ENCODE measurements at regions not wholly inside any gene's neighbourhood (a gene's known extent, or its start where the extent isn't known, plus 50 kb on each side); places are given as distances from the start of the nearest gene placed in this dataset.

DNA sequence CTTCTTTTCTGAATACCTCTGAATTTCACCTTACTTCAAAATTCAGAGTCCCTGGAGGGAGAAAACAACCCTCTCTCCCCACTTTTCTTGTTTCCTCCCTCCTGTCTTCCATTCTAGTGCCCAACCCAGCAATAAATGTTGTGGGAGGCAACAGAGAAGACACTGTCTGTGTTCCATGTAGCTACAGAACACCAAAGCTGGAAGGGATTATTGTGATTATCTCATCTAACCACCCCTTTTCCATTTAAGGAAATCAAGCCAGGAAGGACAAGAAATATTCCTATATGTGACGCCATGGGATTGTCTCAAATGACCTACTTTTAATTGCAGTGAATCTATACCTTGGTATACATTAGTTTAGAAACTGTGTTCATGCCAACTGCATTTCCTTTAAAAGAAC is 476.6 kb upstream of the TNC start:
- intact Hi-C loops (cut with DNase I), result loop anchor here (5.0 to 10.0 kb wide), 3 partner anchors 978 to 1060 kb away; no protein-coding TSS in a partner anchor
- no peaks in the 10 kb centered on the region for H3K4me1 ChIP-seq (ENCODE audit: insufficient read depth)
- no peaks in the 10 kb centered on the region for H3K9me3 ChIP-seq
- no peak overlapping the region for H3K4me3 ChIP-seq
- H3K36me3 ChIP-seq, result no peaks in the 10 kb centered on the region
- no peak for TF ChIP-seq EP300 (IDR thresholded peaks at IDR 0.05)
- TF ChIP-seq, protein P1, sequence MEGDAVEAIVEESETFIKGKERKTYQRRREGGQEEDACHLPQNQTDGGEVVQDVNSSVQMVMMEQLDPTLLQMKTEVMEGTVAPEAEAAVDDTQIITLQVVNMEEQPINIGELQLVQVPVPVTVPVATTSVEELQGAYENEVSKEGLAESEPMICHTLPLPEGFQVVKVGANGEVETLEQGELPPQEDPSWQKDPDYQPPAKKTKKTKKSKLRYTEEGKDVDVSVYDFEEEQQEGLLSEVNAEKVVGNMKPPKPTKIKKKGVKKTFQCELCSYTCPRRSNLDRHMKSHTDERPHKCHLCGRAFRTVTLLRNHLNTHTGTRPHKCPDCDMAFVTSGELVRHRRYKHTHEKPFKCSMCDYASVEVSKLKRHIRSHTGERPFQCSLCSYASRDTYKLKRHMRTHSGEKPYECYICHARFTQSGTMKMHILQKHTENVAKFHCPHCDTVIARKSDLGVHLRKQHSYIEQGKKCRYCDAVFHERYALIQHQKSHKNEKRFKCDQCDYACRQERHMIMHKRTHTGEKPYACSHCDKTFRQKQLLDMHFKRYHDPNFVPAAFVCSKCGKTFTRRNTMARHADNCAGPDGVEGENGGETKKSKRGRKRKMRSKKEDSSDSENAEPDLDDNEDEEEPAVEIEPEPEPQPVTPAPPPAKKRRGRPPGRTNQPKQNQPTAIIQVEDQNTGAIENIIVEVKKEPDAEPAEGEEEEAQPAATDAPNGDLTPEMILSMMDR (IDR thresholded peaks at IDR 0.05), result no peak
- TF ChIP-seq POLR2A (IDR thresholded peaks at IDR 0.05), result no peak
- H3K27me3 ChIP-seq, result no peaks in the 10 kb centered on the region
- WGBS, 3 donors, result 30 to 85% (median 39%) methylated on average over 1 of the region's 1 CpG
- DNase-seq, result no peak
- H3K27ac ChIP-seq, result no peak overlapping the region

DNA sequence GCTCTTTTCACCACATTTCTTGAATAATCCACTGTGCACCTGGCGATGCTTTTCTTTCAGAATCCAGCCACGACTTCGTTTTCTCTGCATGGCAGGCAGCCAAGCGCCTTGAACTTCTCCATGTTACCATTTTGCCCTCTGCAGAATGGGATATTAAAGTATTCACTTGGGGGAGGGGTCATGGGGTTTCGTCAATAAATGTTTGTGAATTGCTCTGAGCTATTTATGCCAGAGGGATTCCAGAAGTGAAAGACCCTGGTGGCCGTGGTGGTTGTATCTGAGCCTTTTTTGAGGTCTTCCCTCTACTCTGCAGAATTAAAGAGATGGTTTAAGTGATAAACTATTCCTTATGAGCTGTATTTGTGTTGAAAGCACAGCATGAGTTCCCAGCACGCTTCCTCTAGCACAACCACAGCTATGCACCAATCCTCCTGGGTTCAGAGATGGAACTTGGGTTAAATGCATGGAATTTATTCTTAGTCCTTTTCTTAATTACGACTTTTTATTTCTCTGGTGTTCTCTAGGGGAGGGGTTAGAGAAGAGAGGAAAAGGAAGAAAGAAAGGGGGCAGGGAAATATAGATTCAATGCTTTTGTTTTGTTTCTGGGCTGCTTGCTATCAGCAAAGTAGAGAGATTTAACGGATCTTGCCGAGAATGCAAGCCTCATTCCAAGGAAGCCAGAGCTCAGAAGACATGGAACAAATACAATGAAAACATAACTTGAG is 478.2 kb upstream of the TNC start:
- no peaks in the 10 kb centered on the region for H3K27me3 ChIP-seq
- TF ChIP-seq POLR2A (IDR thresholded peaks at IDR 0.05), result no peak
- intact Hi-C loops (cut with DNase I), result loop anchor here (10.0 kb wide), 2 partner anchors 1049 to 1059 kb away; no protein-coding TSS in a partner anchor
- no peaks in the 10 kb centered on the region for H3K9me3 ChIP-seq
- no peak for DNase-seq
- 19 to 31% (median 20%) methylated on average over 10 of the region's 10 CpGs for WGBS, 3 donors
- H3K4me3 ChIP-seq, result no peak overlapping the region
- no peaks in the 10 kb centered on the region for H3K36me3 ChIP-seq
- no peaks in the 10 kb centered on the region for H3K4me1 ChIP-seq (ENCODE audit: insufficient read depth)
- no peak overlapping the region for H3K27ac ChIP-seq

DNA sequence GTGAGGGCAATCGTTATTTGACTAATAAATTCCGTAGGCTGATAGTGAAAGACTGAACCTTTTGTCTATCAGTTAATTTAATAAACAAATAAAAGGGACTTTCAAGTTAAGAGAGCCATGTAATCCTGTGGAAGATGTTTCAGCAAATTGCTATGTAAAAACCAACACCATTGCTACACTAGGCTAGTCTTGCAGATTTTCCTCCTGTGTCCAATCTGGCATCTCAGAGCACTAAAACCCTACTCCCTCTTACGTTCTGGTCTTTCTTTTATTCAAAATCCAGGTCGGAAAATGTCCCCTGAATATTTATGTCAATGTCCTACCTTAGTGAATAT is 478.8 kb upstream of the TNC start:
- intact Hi-C loops (cut with DNase I), result loop anchor here (10.0 kb wide), 2 partner anchors 1048 to 1058 kb away; no protein-coding TSS in a partner anchor
- no peak for TF ChIP-seq EP300 (IDR thresholded peaks at IDR 0.05)
- TF ChIP-seq, protein P1 (IDR thresholded peaks at IDR 0.05), result no peak
- no peak for TF ChIP-seq POLR2A (IDR thresholded peaks at IDR 0.05)
- no peaks in the 10 kb centered on the region for H3K4me1 ChIP-seq (ENCODE audit: insufficient read depth)
- WGBS, 3 donors, result 17 to 28% (median 23%) methylated on average over 4 of the region's 4 CpGs
- no peaks in the 10 kb centered on the region for H3K36me3 ChIP-seq
- no peak overlapping the region for H3K27ac ChIP-seq
- no peaks in the 10 kb centered on the region for H3K9me3 ChIP-seq
- H3K4me3 ChIP-seq, result no peak overlapping the region
- no peaks in the 10 kb centered on the region for H3K27me3 ChIP-seq
- DNase-seq, result no peak

DNA sequence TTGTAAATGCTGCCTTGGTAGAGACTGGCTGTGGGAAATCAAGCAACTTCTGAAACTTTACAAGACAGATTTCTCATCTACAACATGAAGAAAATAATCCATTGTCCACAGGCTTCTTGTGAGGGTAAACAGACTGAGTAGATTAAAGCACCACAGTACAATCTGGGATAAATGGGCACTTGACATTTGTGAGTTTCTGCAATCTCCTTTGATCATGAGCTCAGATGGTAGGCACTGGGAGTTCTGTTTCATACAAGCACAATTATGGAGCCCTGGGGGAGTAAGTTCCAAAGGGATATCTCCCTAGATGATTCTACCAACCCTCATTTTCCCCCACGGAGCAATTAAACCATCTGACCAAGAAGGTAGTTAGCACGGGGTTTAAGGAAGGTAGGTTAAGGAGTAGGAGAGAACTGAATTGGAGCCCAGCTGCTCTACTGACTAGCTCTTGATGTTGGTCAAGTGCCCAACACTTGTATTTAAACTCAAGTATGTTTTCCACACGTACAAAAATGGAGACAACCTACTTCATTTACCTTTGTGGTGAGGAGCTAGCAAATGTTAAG is 479.5 kb upstream of the TNC start:
- 77 to 89% (median 80%) methylated on average over 3 of the region's 3 CpGs for WGBS, 3 donors
- no peak for DNase-seq
- TF ChIP-seq EP300 (IDR thresholded peaks at IDR 0.05), result no peak
- intact Hi-C loops (cut with DNase I), result loop anchor here (10.0 kb wide), 2 partner anchors 1047 to 1057 kb away; no protein-coding TSS in a partner anchor
- Histone ChIP-seq H3K27ac (no peak overlapping the region), H3K9me3 (no peaks in the 10 kb centered on the region), H3K4me1 (ENCODE audit: insufficient read depth) (no peaks in the 10 kb centered on the region), H3K36me3 (no peaks in the 10 kb centered on the region), H3K4me3 (no peak overlapping the region), H3K27me3 (no peaks in the 10 kb centered on the region)

DNA sequence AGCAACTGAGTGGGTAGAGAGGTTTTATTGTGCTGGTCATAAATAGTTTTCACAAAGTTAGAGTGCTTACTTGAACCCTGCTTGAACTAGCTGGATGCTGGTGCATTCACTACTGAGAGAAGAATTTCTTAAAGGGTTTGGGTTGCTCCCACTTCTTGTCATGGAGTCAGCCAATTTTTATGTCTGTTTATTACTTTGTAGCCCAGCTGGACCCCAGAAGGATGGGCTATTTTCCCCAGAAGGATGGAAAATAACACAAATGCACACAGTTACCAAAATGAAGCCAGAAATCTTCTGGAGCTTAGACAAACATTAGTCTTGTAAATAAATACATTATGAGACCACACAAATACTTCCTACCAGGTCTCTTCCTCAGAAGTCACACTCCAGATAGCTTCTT is 480.8 kb upstream of the TNC start:
- no peaks in the 10 kb centered on the region for H3K36me3 ChIP-seq
- TF ChIP-seq, protein P1 (IDR thresholded peaks at IDR 0.05), result no peak
- TF ChIP-seq EP300 (IDR thresholded peaks at IDR 0.05) (no peak), POLR2A (IDR thresholded peaks at IDR 0.05) (no peak)
- H3K4me3 ChIP-seq, result no peak overlapping the region
- H3K4me1 ChIP-seq (ENCODE audit: insufficient read depth), result no peaks in the 10 kb centered on the region
- H3K27me3 ChIP-seq, result no peaks in the 10 kb centered on the region
- intact Hi-C loops (cut with DNase I), result loop anchor here (10.0 kb wide), 2 partner anchors 1046 to 1056 kb away; no protein-coding TSS in a partner anchor
- DNase-seq, result no peak
- no peaks in the 10 kb centered on the region for H3K9me3 ChIP-seq
- no peak overlapping the region for H3K27ac ChIP-seq
